IMR-90 (cell line): ENCODE measurements at regions not wholly inside any gene's neighbourhood (a gene's known extent, or its start where the extent isn't known, plus 50 kb on each side); places are given as distances from the start of the nearest gene placed in this dataset.

Experiments
- ATAC-seq: fragments of 200-7000 bp; cut with Tn5 transposase; 2 replicates; pipeline ENCODE4 v1.9.1; 2020; ENCODE audit warnings: low read depth, mild to moderate bottlenecking, moderate library complexity
- BruUV-seq: library from RNA; stranded (reverse); fragments of 400-500 nt; replicated peaks from 2 replicates; lab custom pipeline; 2021; lab: Mats Ljungman, UMichigan
- CTCF ChIA-PET: fragments of 300-600 bp; formaldehyde crosslinking; extraction: SDS; loops from one replicate; lab custom pipeline; 2021; ENCODE audit warnings: antibody characterized with exemption; lab: Yijun Ruan, JAX
- POLR2A ChIA-PET: fragments of 300-600 bp; sonication (Branson Sonifier 250); formaldehyde crosslinking; loops from one replicate; lab custom pipeline; 2022; ENCODE audit warnings: antibody characterized with exemption; ENCODE audit not compliant: unreplicated experiment; lab: Charles Lee
- DNase-seq: peaks from one replicate; pipeline ENCODE4 v3.0.0; 2013
- H2AFZ ChIP-seq: replicated peaks from 2 replicates; pipeline ENCODE3; 2013; ENCODE audit warnings: low read length, mild to moderate bottlenecking; ENCODE audit not compliant: poor library complexity
- H2AK5ac ChIP-seq: 2 replicates; pipeline ENCODE4 v1.6.1; 2013; ENCODE audit warnings: low read depth, low read length, inconsistent platforms
- H2AK9ac ChIP-seq: replicated peaks from 2 replicates; pipeline ENCODE3; 2013; ENCODE audit warnings: mild to moderate bottlenecking, low read depth, low read length, moderate library complexity; ENCODE audit not compliant: poor library complexity
- H2BK120ac ChIP-seq: 2 replicates; pipeline ENCODE4 v1.6.1; 2013; ENCODE audit warnings: low read depth, low read length, inconsistent platforms
- H2BK15ac ChIP-seq: 3 replicates; pipeline ENCODE4 v1.6.1; 2013; ENCODE audit warnings: low read depth, low read length, inconsistent platforms
- H2BK20ac ChIP-seq: 2 replicates; pipeline ENCODE4 v1.6.1; 2013; ENCODE audit warnings: low read depth, mild to moderate bottlenecking, inconsistent platforms, low read length, moderate library complexity
- H2BK5ac ChIP-seq: 2 replicates; pipeline ENCODE4 v1.6.1; 2013; ENCODE audit warnings: mild to moderate bottlenecking, low read depth, low read length, inconsistent platforms; ENCODE audit not compliant: poor library complexity, severe bottlenecking
- H3K14ac ChIP-seq: replicated peaks from 2 replicates; pipeline ENCODE4 v1.6.1; 2013; ENCODE audit warnings: low read depth, low read length, inconsistent platforms
- H3K18ac ChIP-seq: 2 replicates; pipeline ENCODE4 v1.6.1; 2013; ENCODE audit warnings: low read depth, low read length, control low read depth
- H3K23ac ChIP-seq: 2 replicates; pipeline ENCODE4 v1.6.1; 2013; ENCODE audit warnings: low read depth, low read length, inconsistent platforms
- H3K27ac ChIP-seq: 2 replicates; pipeline ENCODE4 v1.5.1; 2013; ENCODE audit warnings: mild to moderate bottlenecking, control low read depth, low read length; ENCODE audit not compliant: insufficient read depth
- H3K27me3 ChIP-seq: 2 replicates; pipeline ENCODE4 v1.6.1; 2013; ENCODE audit warnings: low read length; ENCODE audit not compliant: control insufficient read depth, insufficient read depth
- H3K36me3 ChIP-seq: 2 replicates; pipeline ENCODE4 v1.6.1; 2013; ENCODE audit warnings: low read length, mixed read lengths; ENCODE audit not compliant: control insufficient read depth, insufficient read depth
- H3K4ac ChIP-seq: 2 replicates; pipeline ENCODE4 v1.6.1; 2013; ENCODE audit warnings: low read depth, low read length, inconsistent platforms
- H3K4me1 ChIP-seq: 2 replicates; pipeline ENCODE4 v1.6.1; 2013; ENCODE audit warnings: low read length, mixed read lengths; ENCODE audit not compliant: control insufficient read depth, insufficient read depth
- H3K4me2 ChIP-seq: 2 replicates; pipeline ENCODE4 v1.6.1; 2013; ENCODE audit warnings: low read depth, mild to moderate bottlenecking, control low read depth, low read length, moderate library complexity
- H3K4me3 ChIP-seq: 2 replicates; pipeline ENCODE4 v1.5.1; 2013; ENCODE audit warnings: low read depth, mild to moderate bottlenecking, control low read depth, low read length, moderate library complexity; ENCODE audit not compliant: insufficient read depth
- H3K56ac ChIP-seq: 2 replicates; pipeline ENCODE4 v1.6.1; 2013; ENCODE audit warnings: low read length, inconsistent platforms; ENCODE audit not compliant: insufficient read depth; ENCODE audit errors: extremely low read depth
- H3K79me1 ChIP-seq, 2 experiments: 2 replicates each; pipeline ENCODE4 v1.6.1; 2013; ENCODE audit warnings: low read length in 2 of 2, inconsistent platforms in 1 of 2, low read depth in 1 of 2
- H3K9ac ChIP-seq: 2 replicates; pipeline ENCODE4 v1.6.1; 2013; ENCODE audit warnings: low read depth, low read length, control low read depth
- H3K9me1 ChIP-seq: 2 replicates; pipeline ENCODE4 v1.6.1; 2013; ENCODE audit warnings: low read length, inconsistent platforms; ENCODE audit not compliant: insufficient read depth
- H3K9me3 ChIP-seq: 2 replicates; pipeline ENCODE4 v1.6.1; 2013; ENCODE audit warnings: low read length; ENCODE audit not compliant: control insufficient read depth, insufficient read depth
- H4K20me1 ChIP-seq: 2 replicates; pipeline ENCODE4 v1.6.1; 2013; ENCODE audit warnings: low read length, inconsistent platforms; ENCODE audit not compliant: insufficient read depth
- H4K5ac ChIP-seq: 2 replicates; pipeline ENCODE4 v1.6.1; 2013; ENCODE audit warnings: mild to moderate bottlenecking, low read depth, low read length, control low read depth
- H4K8ac ChIP-seq, 2 experiments: 2 replicates each; pipeline ENCODE4 v1.6.1; 2013; ENCODE audit warnings: low read depth in 2 of 2, low read length in 2 of 2, control low read depth in 1 of 2, inconsistent platforms in 1 of 2
- H4K91ac ChIP-seq: 2 replicates; pipeline ENCODE4 v1.6.1; 2013; ENCODE audit warnings: low read depth, low read length, inconsistent platforms; ENCODE audit not compliant: insufficient read depth
- BHLHE40 ChIP-seq: fragments of 150-350 bp; IDR thresholded peaks from 2 replicates; pipeline ENCODE4 v1.6.1; 2016; ENCODE audit warnings: mild to moderate bottlenecking, low read depth, low read length
- CEBPB ChIP-seq: IDR thresholded peaks from 2 replicates; pipeline ENCODE4 v1.6.1; 2012; ENCODE audit warnings: low read depth, low read length, improper control_type of control experiment
- CHD1 ChIP-seq: IDR thresholded peaks from 2 replicates; pipeline ENCODE4 v1.6.1; 2012; ENCODE audit warnings: low read depth, low read length, improper control_type of control experiment
- CTCF ChIP-seq: conservative IDR thresholded peaks from 2 replicates; pipeline ENCODE4 v1.5.1; 2012; ENCODE audit warnings: mild to moderate bottlenecking, low read depth, low read length, improper control_type of control experiment
- ELK1 ChIP-seq: fragments of 150-350 bp; IDR thresholded peaks from 2 replicates; pipeline ENCODE4 v1.6.1; 2016; ENCODE audit warnings: low read depth, mild to moderate bottlenecking, low read length, moderate library complexity, borderline replicate concordance
- FOS ChIP-seq: fragments of 150-350 bp; IDR thresholded peaks from 2 replicates; pipeline ENCODE4 v1.6.1; 2016; ENCODE audit warnings: low read depth, low read length
- MAFK ChIP-seq: IDR thresholded peaks from 2 replicates; pipeline ENCODE4 v1.6.1; 2012; ENCODE audit warnings: low read depth, low read length, improper control_type of control experiment
- MAZ ChIP-seq: IDR thresholded peaks from 2 replicates; pipeline ENCODE4 v1.6.1; 2012; ENCODE audit warnings: low read depth, mild to moderate bottlenecking, low read length, improper control_type of control experiment, moderate library complexity, borderline replicate concordance
- MXI1 ChIP-seq: IDR thresholded peaks from 2 replicates; pipeline ENCODE4 v1.6.1; 2012; ENCODE audit warnings: low read depth, mild to moderate bottlenecking, low read length, moderate library complexity, borderline replicate concordance
- NFE2L2 ChIP-seq: fragments of 150-350 bp; IDR thresholded peaks from 2 replicates; pipeline ENCODE4 v1.6.1; 2016; ENCODE audit warnings: low read depth, mild to moderate bottlenecking, low read length
- POLR2A ChIP-seq: IDR thresholded peaks from 2 replicates; pipeline ENCODE4 v1.6.1; 2012; ENCODE audit warnings: mild to moderate bottlenecking, low read depth, low read length
- RAD21 ChIP-seq: IDR thresholded peaks from 2 replicates; pipeline ENCODE4 v1.6.1; 2012; ENCODE audit warnings: low read length, improper control_type of control experiment
- RCOR1 ChIP-seq: IDR thresholded peaks from 2 replicates; pipeline ENCODE4 v1.6.1; 2012; ENCODE audit warnings: mild to moderate bottlenecking, low read length, improper control_type of control experiment; ENCODE audit not compliant: insufficient replicate concordance
- RFX5 ChIP-seq: IDR thresholded peaks from 2 replicates; pipeline ENCODE4 v1.8.0; 2012; ENCODE audit warnings: low read depth, mild to moderate bottlenecking, low read length, moderate library complexity
- SMC3 ChIP-seq: fragments of 150-350 bp; IDR thresholded peaks from 2 replicates; pipeline ENCODE4 v1.6.1; 2016; ENCODE audit warnings: low read depth, mild to moderate bottlenecking, antibody characterized with exemption, low read length, moderate library complexity
- USF2 ChIP-seq: fragments of 150-350 bp; IDR thresholded peaks from 2 replicates; pipeline ENCODE4 v1.6.1; 2017; ENCODE audit warnings: mild to moderate bottlenecking, antibody characterized with exemption, low read length, low read depth
- WGBS, 2 experiments: methylation state at CpG; one replicate each; pipeline versions ENCODE4 v1.1.5 to v1.1.7; 2013; ENCODE audit warnings: missing lambda C conversion rate in 2 of 2; ENCODE audit not compliant: insufficient read length in 1 of 2; ENCODE audit errors: extremely low coverage in 2 of 2; 5-methylcytosine and 5-hydroxymethylcytosine counted together
- dilution Hi-C: fragments of 300-500 bp; cut with HindIII; formaldehyde crosslinking; loops from one replicate; pipeline ENCODE4 v1.14.3; 2018; ENCODE audit warnings: low sequenced_read_pairs; ENCODE audit not compliant: unreplicated experiment
- in situ Hi-C: fragments of 300-500 bp; cut with MboI; formaldehyde crosslinking; loops from 3 replicates; pipeline ENCODE4 v1.14.3; 2019; ENCODE audit warnings: low sequenced_read_pairs, inconsistent platforms, mixed read lengths
- intact Hi-C: fragments of 100-400 bp; cut with micrococcal nuclease; formaldehyde crosslinking; loops from 2 replicates; pipeline ENCODE4 v1.10.0; 2022

GRCh38 chr1:91123319-91123718 is 101.5 kb upstream of the ZNF644 start:
- no peaks in the 10 kb centered on the region for H3K9me3 ChIP-seq
- ChIA-PET POLR2A (no interaction called here), CTCF (no interaction called here)
- H3K9me1 ChIP-seq, result no peaks in the 10 kb centered on the region
- H3K18ac ChIP-seq, result no peak overlapping the region
- no peak for DNase-seq
- H2AK9ac ChIP-seq, result no peak overlapping the region
- H4K91ac ChIP-seq, result no peak overlapping the region
- H3K4me2 ChIP-seq, result no peak overlapping the region
- H2AFZ ChIP-seq, result no peak overlapping the region
- no peak overlapping the region for H3K14ac ChIP-seq
- H3K27ac ChIP-seq, result no peak overlapping the region
- H3K56ac ChIP-seq, result no peak overlapping the region
- dilution Hi-C loops (no loop called here), intact Hi-C loops (no loop called here), in situ Hi-C loops (no loop called here)
- BruUV-seq, result no TSS peak
- H3K36me3 ChIP-seq, result no peaks in the 10 kb centered on the region
- H2BK15ac ChIP-seq, result no peak overlapping the region
- no peak overlapping the region for H2BK20ac ChIP-seq
- peaks cover 6% of the 10 kb centered on the region; the same call in 1 of the 2 replicates for H3K4me1 ChIP-seq
- H4K20me1 ChIP-seq, result no peaks in the 10 kb centered on the region
- H4K5ac ChIP-seq, result no peak overlapping the region
- H2AK5ac ChIP-seq, result no peak overlapping the region
- no peak overlapping the region for H3K23ac ChIP-seq
- no CpG with 5 or more reads among the region's 2 CpGs for WGBS, 2 experiments
- TF ChIP-seq RAD21, result no peak
- no peak for TF ChIP-seq CHD1
- TF ChIP-seq MXI1, result no peak
- TF ChIP-seq CEBPB, result no peak
- TF ChIP-seq FOS, result no peak
- TF ChIP-seq ELK1, result no peak
- TF ChIP-seq MAZ, result no peak
- no peak for TF ChIP-seq RCOR1
- no peak for TF ChIP-seq SMC3
- no peak for TF ChIP-seq USF2
- TF ChIP-seq POLR2A, result no peak
- no peak for TF ChIP-seq BHLHE40
- TF ChIP-seq CTCF, result no peak
- TF ChIP-seq NFE2L2, result no peak
- no peak for TF ChIP-seq MAFK
- TF ChIP-seq RFX5, result no peak
- H2BK120ac ChIP-seq, result no peak overlapping the region
- H3K4me3 ChIP-seq, result no peak overlapping the region
- ATAC-seq, result no peak
- no peak overlapping the region for H3K9ac ChIP-seq
- H3K79me1 ChIP-seq, result no peaks in the 10 kb centered on the region
- H4K8ac ChIP-seq, result no peak overlapping the region
- no peaks in the 10 kb centered on the region for H3K27me3 ChIP-seq
- no peak overlapping the region for H2BK5ac ChIP-seq
- H3K4ac ChIP-seq, result no peak overlapping the region
